Mesendoderm (in vitro differentiated cells): ENCODE measurements at regions not wholly inside any gene's neighbourhood (a gene's known extent, or its start where the extent isn't known, plus 50 kb on each side); places are given as distances from the start of the nearest gene placed in this dataset.

Source experiments
- DNase-seq: peaks from one replicate; pipeline ENCODE4 v3.0.0; 2013
- H2AK5ac ChIP-seq: 2 replicates; pipeline ENCODE4 v1.6.1; 2013; ENCODE audit warnings: low read length, inconsistent platforms
- H2BK120ac ChIP-seq: 2 replicates; pipeline ENCODE4 v1.6.1; 2013; ENCODE audit warnings: low read depth, mild to moderate bottlenecking, low read length, moderate library complexity, mixed read lengths
- H2BK15ac ChIP-seq: replicated peaks from 2 replicates; pipeline ENCODE4 v1.6.1; 2013; ENCODE audit warnings: low read depth, mild to moderate bottlenecking, moderate library complexity
- H2BK5ac ChIP-seq: 2 replicates; pipeline ENCODE4 v1.6.1; 2013; ENCODE audit warnings: low read length, inconsistent platforms
- H3K18ac ChIP-seq: 2 replicates; pipeline ENCODE4 v1.6.1; 2013; ENCODE audit warnings: mild to moderate bottlenecking, low read length, mixed read lengths
- H3K23ac ChIP-seq: one replicate; pipeline ENCODE4 v1.6.1; 2013; ENCODE audit warnings: low read length
- H3K27ac ChIP-seq: 2 replicates; pipeline ENCODE4 v1.5.1; 2013; ENCODE audit warnings: low read depth, mild to moderate bottlenecking, inconsistent platforms, low read length, moderate library complexity
- H3K27me3 ChIP-seq: 2 replicates; pipeline ENCODE4 v1.6.1; 2013; ENCODE audit warnings: low read length, control low read depth, mild to moderate bottlenecking, inconsistent platforms; ENCODE audit not compliant: insufficient read depth, poor library complexity
- H3K36me3 ChIP-seq: 2 replicates; pipeline ENCODE4 v1.6.1; 2013; ENCODE audit warnings: low read length, inconsistent platforms; ENCODE audit not compliant: control insufficient read depth, insufficient read depth
- H3K4ac ChIP-seq: one replicate; pipeline ENCODE4 v1.6.1; 2013; ENCODE audit warnings: low read depth, mild to moderate bottlenecking, low read length, moderate library complexity
- H3K4me1 ChIP-seq: 2 replicates; pipeline ENCODE4 v1.6.1; 2013; ENCODE audit warnings: low read depth, low read length, inconsistent platforms; ENCODE audit not compliant: control insufficient read depth
- H3K4me2 ChIP-seq: 2 replicates; pipeline ENCODE4 v1.6.1; 2013; ENCODE audit warnings: low read length
- H3K4me3 ChIP-seq: 2 replicates; pipeline ENCODE4 v1.5.1; 2013; ENCODE audit warnings: mild to moderate bottlenecking, low read length
- H3K56ac ChIP-seq: one replicate; pipeline ENCODE4 v1.6.1; 2013; ENCODE audit warnings: low read length
- H3K79me1 ChIP-seq: 2 replicates; pipeline ENCODE4 v1.6.1; 2013; ENCODE audit warnings: low read length, inconsistent platforms
- H3K79me2 ChIP-seq: 2 replicates; pipeline ENCODE4 v1.6.1; 2013; ENCODE audit warnings: mild to moderate bottlenecking, low read length; ENCODE audit not compliant: control insufficient read depth, insufficient read depth
- H3K9ac ChIP-seq: 2 replicates; pipeline ENCODE4 v1.6.1; 2013; ENCODE audit warnings: low read length, inconsistent platforms
- H4K5ac ChIP-seq: one replicate; pipeline ENCODE4 v1.6.1; 2013; ENCODE audit warnings: low read length
- H4K8ac ChIP-seq: one replicate; pipeline ENCODE4 v1.6.1; 2013; ENCODE audit warnings: low read depth, mild to moderate bottlenecking, control low read depth, low read length, moderate library complexity
- WGBS: extraction: QIAGEN DNeasy Blood & Tissue Kit; methylation state at CpG from one replicate; pipeline ENCODE4 v1.1.7; 2013; ENCODE audit warnings: low lambda C conversion rate, missing lambda C conversion rate; ENCODE audit not compliant: insufficient coverage; ENCODE audit errors: extremely low coverage; 5-methylcytosine and 5-hydroxymethylcytosine counted together

DNA sequence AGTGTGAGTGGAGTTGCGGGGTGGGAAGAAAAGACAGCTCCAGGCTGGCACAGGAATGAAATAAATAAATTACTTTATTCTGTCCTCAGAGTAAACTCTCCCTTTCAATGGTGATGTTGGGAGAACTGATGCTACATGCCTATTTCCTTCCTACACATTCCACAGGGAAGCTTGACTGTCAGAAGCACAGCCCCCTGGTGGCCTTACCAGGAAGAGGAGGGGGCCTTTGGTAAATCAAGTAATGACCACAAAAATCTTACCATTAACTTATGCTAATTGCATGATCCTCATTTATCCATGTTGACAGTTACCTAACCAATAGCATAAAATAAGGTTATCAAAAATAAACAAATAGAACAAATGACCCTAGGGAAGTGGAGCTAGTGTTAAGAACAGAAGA lies 605.0 kb upstream of the PKN2 start:
- H2BK15ac ChIP-seq = no peak overlapping the region
- no peak overlapping the region for H3K27ac ChIP-seq
- H3K4me3 ChIP-seq = no peak overlapping the region
- no peaks in the 10 kb centered on the region for H3K79me1 ChIP-seq
- H3K4me2 ChIP-seq = no peak overlapping the region
- H4K8ac ChIP-seq = no peak overlapping the region
- no peak overlapping the region for H3K56ac ChIP-seq
- H3K36me3 ChIP-seq = no peaks in the 10 kb centered on the region
- H2BK120ac ChIP-seq = no peak overlapping the region
- H2BK5ac ChIP-seq = no peak overlapping the region
- H3K4me1 ChIP-seq = no peaks in the 10 kb centered on the region
- H3K9ac ChIP-seq = no peak overlapping the region
- no peak overlapping the region for H3K23ac ChIP-seq
- no peaks in the 10 kb centered on the region for H3K79me2 ChIP-seq
- H3K18ac ChIP-seq = no peak overlapping the region
- no peaks in the 10 kb centered on the region for H3K27me3 ChIP-seq
- WGBS = no CpG with 5 or more reads among the region's 1 CpG
- H3K4ac ChIP-seq = no peak overlapping the region
- peak; percentile 70 for DNase-seq
- no peak overlapping the region for H4K5ac ChIP-seq
- H2AK5ac ChIP-seq = no peak overlapping the region

DNA sequence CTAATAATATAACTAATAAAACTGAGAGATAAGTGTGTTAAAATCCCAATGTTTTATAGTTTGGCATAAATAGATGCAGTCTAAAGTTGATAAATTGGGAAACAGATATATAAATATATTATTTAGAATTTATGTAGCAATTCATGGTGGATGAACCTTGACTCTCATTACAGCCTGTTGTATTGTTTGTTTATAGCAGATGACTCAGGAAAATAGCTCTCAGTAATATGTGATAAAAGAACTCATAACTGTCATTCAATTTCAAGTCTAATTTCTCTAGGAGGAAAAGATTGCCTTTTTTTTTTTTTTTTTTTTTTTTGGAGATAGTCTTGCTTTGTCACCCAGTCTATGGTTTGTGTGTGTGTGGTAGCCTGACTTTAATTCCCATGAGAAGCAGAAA lies 603.2 kb upstream of the PKN2 start:
- Histone ChIP-seq H3K4ac (no peak overlapping the region), H3K4me2 (no peak overlapping the region), H3K23ac (no peak overlapping the region), H2BK15ac (no peak overlapping the region), H2BK120ac (no peak overlapping the region), H3K4me3 (no peak overlapping the region), H2AK5ac (no peak overlapping the region), H4K5ac (no peak overlapping the region), H3K79me2 (no peaks in the 10 kb centered on the region), H3K18ac (no peak overlapping the region), H3K36me3 (no peaks in the 10 kb centered on the region), H2BK5ac (no peak overlapping the region), H3K27me3 (no peaks in the 10 kb centered on the region), H3K79me1 (no peaks in the 10 kb centered on the region), H3K27ac (no peak overlapping the region), H3K9ac (no peak overlapping the region), H3K4me1 (no peaks in the 10 kb centered on the region), H4K8ac (no peak overlapping the region), H3K56ac (no peak overlapping the region)
- no peak for DNase-seq

DNA sequence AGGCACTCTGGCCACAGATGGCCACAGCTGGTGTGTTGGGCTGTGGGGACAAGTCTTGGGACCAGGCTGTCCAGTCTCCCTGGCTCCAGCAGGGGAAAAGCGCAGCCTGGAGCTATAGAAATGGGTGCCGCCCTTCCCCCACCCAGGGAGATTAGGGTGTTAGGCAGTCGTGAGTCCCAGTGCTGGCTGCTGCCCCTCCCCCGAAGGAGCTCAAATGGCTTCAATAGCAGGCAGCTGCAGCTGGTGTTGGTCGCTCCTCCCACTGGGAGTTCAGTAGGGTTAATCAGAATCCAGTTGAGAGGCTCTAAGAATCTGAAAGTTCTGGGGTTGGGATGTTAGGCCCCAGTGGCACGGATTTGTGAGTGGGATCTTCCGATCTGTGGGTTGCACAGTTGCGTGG lies 595.6 kb upstream of the PKN2 start:
- H4K5ac ChIP-seq = no peak overlapping the region
- no peak overlapping the region for H2BK15ac ChIP-seq
- WGBS = no CpG with 5 or more reads among the region's 8 CpGs

DNA sequence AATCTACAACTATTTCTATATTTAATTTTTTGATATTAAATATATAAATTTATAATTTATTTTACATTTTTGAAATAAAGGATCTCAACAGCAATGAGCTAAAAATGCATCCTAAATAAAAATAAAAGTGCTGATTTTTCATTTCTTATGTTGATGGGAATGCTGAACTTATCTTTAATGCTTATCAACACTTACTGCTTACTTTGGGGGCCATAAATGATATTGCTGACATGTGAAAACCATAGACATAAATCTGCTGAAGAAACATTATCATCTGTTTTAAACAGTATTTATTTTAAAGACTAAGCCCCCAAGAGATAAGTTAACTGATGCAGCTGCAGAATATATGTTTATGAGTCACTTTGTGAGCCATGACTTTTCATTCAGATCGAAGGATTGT lies 594.1 kb upstream of the PKN2 start:
- Histone ChIP-seq H3K27me3 (no peaks in the 10 kb centered on the region), H3K4ac (no peak overlapping the region), H3K56ac (no peak overlapping the region), H2AK5ac (no peak overlapping the region), H4K5ac (no peak overlapping the region), H3K4me1 (no peaks in the 10 kb centered on the region), H2BK5ac (no peak overlapping the region), H3K4me2 (no peak overlapping the region), H3K27ac (no peak overlapping the region), H2BK15ac (no peak overlapping the region), H3K79me1 (no peaks in the 10 kb centered on the region), H3K4me3 (no peak overlapping the region), H3K79me2 (no peaks in the 10 kb centered on the region), H3K23ac (no peak overlapping the region), H3K36me3 (no peaks in the 10 kb centered on the region), H3K18ac (no peak overlapping the region), H4K8ac (no peak overlapping the region), H3K9ac (no peak overlapping the region), H2BK120ac (no peak overlapping the region)
- WGBS = no CpG with 5 or more reads among the region's 1 CpG
- no peak for DNase-seq

More for the DNA sequence above, 595.6 kb upstream of the PKN2 start:
- H3K27me3 ChIP-seq = no peaks in the 10 kb centered on the region
- no peak overlapping the region for H3K23ac ChIP-seq
- no peaks in the 10 kb centered on the region for H3K4me1 ChIP-seq
- H4K8ac ChIP-seq = no peak overlapping the region
- no peak overlapping the region for H3K56ac ChIP-seq
- no peak overlapping the region for H2AK5ac ChIP-seq
- H3K4ac ChIP-seq = no peak overlapping the region
- H3K9ac ChIP-seq = no peak overlapping the region
- H3K4me3 ChIP-seq = no peak overlapping the region
- no peak overlapping the region for H3K18ac ChIP-seq
- H2BK5ac ChIP-seq = no peak overlapping the region
- no peak overlapping the region for H3K27ac ChIP-seq
- DNase-seq = peak; percentile 18
- H2BK120ac ChIP-seq = no peak overlapping the region
- H3K79me1 ChIP-seq = no peaks in the 10 kb centered on the region
- no peaks in the 10 kb centered on the region for H3K79me2 ChIP-seq
- H3K4me2 ChIP-seq = no peak overlapping the region
- H3K36me3 ChIP-seq = no peaks in the 10 kb centered on the region

DNA sequence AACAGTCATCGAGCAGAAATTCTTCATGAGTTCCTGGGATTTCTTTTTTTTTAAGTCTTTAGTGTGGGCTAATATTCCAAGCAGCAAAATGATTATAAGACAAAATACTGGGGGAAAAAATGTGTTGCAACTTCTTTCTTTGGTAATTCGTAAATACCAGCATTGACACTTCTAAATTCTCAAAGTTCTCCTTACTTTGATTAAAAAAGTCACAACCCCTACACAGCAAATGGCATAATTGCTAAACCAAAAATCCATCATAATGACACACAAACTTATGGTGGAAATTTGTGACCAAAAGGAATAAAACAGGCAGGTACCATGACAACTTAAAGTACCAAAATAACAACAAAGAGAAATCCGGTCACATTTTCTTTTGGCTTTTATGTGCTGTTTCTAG lies 585.2 kb upstream of the PKN2 start:
- no peak overlapping the region for H3K4me2 ChIP-seq
- no peaks in the 10 kb centered on the region for H3K79me1 ChIP-seq
- no peak overlapping the region for H2AK5ac ChIP-seq
- no peak overlapping the region for H3K18ac ChIP-seq
- H3K4ac ChIP-seq = no peak overlapping the region
- no peak overlapping the region for H3K27ac ChIP-seq
- no peak overlapping the region for H4K8ac ChIP-seq
- H3K36me3 ChIP-seq = no peaks in the 10 kb centered on the region
- no peak overlapping the region for H3K56ac ChIP-seq
- no peak overlapping the region for H3K23ac ChIP-seq
- no peaks in the 10 kb centered on the region for H3K4me1 ChIP-seq
- no CpG with 5 or more reads among the region's 3 CpGs for WGBS
- no peak overlapping the region for H2BK5ac ChIP-seq
- no peak for DNase-seq
- no peak overlapping the region for H2BK120ac ChIP-seq
- H4K5ac ChIP-seq = no peak overlapping the region
- no peaks in the 10 kb centered on the region for H3K79me2 ChIP-seq
- no peaks in the 10 kb centered on the region for H3K27me3 ChIP-seq
- H2BK15ac ChIP-seq = no peak overlapping the region
- H3K9ac ChIP-seq = no peak overlapping the region
- H3K4me3 ChIP-seq = no peak overlapping the region

DNA sequence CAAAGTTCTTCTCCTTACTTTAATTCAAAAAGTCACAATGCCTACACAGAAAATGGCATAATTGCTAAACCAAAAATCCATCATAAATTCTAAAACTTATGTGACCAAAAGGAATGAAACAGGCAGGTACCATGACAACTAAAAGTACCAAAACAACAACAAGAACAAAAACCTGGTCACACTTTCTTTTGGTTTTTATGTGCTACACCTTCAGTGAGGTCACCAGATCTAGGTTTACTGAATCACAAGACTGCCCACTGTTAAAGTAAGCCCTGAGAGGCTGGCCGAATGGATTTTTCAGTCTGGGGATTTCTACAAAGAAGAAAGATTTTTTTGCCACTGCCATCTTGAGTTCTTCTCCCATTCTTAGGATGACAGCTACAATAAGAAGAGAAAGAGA lies 583.0 kb upstream of the PKN2 start:
- Histone ChIP-seq H2BK120ac (no peak overlapping the region), H3K36me3 (no peaks in the 10 kb centered on the region), H4K8ac (no peak overlapping the region), H4K5ac (no peak overlapping the region), H3K9ac (no peak overlapping the region), H2AK5ac (no peak overlapping the region), H2BK15ac (no peak overlapping the region), H3K4me1 (no peaks in the 10 kb centered on the region), H3K27ac (no peak overlapping the region), H3K79me2 (no peaks in the 10 kb centered on the region), H3K4ac (no peak overlapping the region), H3K27me3 (no peaks in the 10 kb centered on the region), H3K79me1 (no peaks in the 10 kb centered on the region), H3K4me2 (no peak overlapping the region), H3K18ac (no peak overlapping the region), H3K56ac (no peak overlapping the region), H3K4me3 (no peak overlapping the region), H3K23ac (no peak overlapping the region), H2BK5ac (no peak overlapping the region)
- WGBS = no CpG with 5 or more reads among the region's 1 CpG
- DNase-seq = no peak
